Right lung (tissue), 2 donors: ENCODE measurements at regions not wholly inside any gene's neighbourhood (a gene's known extent, or its start where the extent isn't known, plus 50 kb on each side); places are given as distances from the start of the nearest gene placed in this dataset.

Source experiments
- DNase-seq, 2 donors: peaks; one replicate each; pipeline ENCODE4 v3.0.0-alpha.2; 2013

DNA sequence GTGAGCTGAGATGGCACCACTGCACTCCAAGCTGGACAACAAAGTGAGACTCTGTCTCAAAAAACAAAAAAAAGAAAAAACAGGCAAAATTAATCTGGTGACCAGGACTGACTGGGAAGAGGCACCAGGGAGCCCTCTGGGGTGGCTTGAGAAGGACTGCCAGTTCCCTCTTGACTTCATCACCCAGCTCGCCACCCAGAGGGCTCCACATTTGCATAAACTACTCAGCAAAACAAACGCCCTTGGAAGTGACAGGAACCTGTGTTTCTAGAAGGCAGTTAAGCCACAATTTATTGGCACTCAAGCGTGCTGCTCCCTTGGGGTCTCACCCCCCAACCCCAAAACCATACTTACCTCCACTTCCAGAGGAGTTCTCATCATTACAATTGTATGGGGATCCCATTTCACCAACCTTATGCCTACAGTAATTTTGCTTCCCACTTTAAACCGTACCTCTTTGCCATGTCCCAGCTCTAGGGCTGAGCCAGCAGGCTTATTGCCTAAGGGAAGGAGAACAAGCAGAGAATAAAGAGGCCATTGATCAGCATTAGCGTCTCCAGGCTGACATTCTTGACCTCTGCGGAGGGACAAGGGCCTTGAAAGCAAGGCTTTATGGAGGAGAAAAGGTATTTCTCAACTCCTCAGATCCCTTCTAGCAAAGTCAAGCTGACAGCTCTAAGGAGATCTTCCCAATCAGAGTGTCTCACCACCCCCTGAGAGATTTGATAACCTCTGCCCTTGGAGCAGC, 357.4 kb downstream of the SHQ1 start:
- no peak for DNase-seq

DNA sequence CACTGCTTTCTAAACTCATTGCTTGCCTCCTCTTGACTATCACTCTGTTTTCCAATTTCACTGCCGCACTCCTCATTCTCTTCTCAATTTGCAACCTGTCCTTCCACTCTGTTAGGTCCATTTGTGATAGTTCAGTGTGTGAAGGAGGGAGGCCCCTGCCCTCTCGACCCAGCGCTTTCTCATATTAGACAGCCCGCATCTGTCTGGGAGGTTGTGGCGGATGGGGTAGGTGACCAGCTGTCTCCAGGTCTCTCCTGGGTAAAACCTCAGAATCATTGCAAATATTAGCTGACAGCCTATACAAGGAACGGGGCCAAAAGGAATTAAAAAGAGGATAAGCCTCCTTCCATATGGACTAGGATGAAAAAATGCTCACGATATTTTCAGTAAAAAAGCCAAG, 358.3 kb downstream of the SHQ1 start:
- DNase-seq = no peak

DNA sequence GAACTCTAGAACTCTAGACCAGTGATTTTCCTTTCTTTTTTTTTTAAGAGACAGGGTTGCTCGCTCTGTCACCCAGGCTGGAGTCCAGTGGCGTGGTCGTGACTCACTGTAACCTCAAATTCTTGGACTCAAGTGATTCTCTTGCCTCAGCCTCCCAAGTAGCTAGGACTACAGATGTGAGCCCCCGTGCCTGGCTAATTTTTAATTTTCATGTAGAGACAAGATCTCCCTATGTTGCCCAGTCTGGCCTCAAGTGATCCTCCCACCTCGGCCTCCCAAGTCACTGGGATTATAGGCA, 359.6 kb downstream of the SHQ1 start:
- DNase-seq = no peak

DNA sequence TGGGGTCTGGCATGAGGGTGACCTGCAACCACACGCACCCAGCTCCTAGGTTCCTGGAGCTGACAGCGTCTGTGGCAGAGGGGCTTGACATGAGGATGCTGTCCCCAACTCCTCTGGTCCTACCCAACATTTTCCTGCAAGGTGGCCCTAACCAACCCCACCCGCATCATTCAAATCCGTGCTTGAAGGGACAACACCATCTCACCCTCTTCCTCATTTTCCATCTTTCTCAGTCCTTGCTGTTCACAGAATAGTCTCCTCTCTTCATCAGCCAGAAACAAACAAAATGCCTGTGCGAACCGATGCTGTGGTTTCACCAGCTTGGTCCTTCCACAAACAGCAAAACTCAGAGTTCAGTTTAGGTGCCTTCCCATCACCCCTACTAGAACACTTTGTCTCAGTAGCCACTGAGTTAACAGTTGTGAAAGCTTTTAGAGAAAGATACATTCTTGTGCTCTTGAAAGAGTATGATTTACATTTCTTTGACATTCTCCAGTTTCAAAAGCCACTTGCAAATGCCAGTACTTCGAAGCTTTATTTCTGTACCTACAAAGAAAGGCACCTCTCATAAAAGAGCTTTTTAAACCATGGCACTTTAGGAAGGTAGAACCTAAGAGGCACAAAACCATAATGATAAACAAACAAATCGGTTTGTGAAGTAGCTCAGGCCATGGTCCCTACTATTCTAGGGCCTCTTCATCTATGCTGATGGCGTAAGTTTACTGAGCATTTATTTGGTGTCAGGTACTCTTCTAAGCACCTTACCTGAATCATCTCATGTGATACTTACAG, 360.1 kb downstream of the SHQ1 start:
- DNase-seq = no peak

DNA sequence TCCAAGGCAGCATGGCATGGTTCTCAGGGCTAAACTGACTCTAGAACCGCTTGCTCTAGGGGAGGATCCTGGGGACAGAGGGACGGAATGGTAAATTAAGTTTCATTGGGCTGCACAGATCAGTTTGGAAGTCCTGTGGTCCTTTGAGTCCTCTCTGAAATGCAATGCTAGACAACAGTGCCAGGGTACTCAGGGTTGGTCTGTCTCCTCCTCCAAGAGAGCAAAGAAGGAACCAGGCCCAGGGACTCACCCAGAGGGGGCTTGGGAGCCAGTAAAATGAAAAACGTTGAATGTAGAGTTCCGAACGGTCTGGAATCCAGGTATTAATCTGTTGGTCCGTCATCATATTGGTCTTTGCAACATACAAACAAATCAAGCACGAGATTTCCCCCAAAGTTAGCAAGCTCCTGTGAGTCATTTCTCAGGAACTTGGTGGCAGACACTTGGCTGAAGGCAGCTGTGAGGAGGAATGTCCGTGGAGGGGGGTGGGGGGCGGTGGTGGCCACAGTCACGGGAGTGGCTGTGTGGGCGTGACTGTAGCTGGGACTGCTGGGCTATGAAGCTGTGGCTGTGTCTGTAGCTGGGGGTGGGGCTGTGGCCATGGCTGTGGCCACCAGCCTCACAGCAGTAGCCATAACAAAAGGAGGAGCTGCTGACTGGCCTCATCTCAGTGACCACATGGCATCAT, 361.0 kb downstream of the SHQ1 start:
- peak in 1 of 2 donors; percentile 16 for DNase-seq

DNA sequence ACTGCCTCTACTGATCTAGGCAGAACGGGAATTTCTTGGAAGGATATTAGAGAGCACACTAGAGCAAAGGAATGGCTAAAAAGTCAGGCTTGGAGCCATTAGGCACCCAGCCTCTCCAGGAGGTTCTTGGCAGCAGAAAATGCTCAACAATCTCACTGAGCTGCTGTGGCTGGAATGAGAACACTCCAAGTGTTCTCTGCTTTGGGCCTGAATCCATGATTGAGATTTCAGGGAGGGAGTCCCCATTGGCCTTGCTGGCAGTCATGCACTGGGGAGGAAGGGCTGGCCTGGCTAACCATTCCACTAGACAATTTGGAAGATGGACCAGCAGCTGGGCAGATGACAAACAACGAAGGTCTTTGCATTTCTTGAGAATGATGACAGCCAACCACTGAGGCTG, 362.6 kb downstream of the SHQ1 start:
- no peak for DNase-seq

DNA sequence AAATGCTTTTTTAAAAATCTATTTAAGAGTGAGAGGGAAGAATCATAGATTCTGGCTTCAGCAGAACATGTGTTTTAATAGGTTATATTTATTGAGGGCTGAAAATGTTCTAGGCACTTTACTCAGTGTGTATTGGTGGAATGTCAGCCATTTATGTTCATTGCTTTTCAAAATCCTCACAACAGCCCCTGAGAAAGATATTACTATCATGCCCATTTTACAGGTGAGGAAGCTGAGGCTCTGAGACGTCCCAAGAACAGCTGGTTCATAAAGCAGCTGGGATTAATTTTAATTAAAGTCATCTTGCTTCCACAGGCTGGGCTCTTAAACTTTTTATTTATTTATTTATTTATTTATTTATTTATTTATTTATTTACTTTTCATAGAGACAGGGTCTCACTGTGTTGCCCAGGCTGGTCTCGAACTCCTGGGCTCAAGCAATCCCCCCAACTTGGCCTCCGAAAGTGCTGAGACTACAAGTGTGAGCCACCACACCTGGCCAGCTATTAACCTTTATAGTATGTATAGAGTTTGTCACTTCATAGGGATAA, 364.6 kb downstream of the SHQ1 start:
- no peak for DNase-seq

DNA sequence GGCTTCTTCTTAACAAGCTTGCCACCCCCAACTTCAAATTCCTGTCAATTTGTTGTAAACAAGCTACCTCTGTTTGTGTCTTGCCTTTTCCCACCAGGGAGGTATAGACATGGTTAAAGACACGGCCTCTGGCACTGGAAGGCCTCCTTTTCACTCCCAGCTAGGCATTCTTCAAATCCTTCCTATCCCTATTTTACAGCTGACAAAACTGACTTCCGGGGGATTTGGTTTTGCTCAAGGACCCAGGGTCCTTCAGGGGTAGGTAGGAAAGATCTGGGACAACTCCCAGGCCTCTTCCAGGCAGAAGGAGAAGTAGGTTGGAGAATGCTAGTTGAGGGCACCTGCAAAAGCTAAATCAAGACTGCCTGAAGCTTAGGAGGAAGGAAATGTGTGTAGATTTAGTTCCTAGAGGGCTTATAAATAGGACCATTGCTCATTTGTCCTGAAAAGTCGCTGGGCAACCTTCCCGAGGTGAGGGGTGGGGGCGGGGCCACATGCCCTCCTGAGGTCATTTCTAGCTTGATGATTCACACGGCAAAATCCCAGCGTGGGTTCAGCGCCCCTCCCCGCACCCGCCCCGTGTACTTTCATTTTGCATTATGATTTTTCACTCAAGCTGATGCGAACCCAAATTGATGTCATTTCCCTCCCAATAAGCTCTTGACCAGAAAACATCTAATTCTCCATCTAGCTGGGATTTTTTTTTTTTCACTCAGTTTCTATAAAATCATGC, 365.5 kb downstream of the SHQ1 start:
- no peak for DNase-seq

DNA sequence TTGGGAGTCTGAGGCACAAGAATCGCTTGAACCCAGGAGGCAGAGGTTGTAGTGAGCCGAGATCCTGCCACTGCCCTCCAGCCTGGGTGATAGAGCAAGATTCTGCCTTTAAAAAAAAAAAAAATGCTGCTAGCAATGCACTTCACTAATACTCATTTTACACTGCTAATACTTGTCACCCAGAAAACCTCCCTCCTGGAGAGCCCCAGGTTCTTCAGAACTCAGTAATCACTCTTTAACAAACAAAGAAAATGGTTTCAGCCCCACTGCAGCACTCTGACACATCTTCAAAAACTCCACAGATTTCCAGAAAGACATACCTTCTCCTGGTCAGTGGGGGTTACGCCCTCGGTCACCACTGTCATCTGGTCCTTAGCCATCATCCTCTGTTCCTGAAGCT, 366.7 kb downstream of the SHQ1 start:
- DNase-seq = no peak

DNA sequence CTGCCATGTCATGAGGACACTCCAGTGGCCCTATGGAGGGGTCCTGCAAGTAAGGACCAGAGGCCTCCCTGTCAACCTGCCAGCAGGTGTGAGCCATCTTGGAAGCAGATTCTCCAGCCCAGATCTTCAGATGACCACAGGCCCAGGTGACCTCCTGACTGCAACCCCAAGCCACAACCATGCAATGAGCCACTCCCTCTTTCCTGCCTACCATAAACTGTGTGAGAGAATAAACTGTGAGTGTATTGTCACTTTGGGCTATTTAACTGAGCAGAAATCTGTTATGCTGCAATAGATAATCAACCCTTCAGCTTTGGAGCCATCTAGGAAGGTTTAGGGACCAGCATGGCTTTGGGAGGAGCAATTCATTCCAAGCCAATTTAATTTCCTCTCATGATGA, 367.9 kb downstream of the SHQ1 start:
- no peak for DNase-seq

DNA sequence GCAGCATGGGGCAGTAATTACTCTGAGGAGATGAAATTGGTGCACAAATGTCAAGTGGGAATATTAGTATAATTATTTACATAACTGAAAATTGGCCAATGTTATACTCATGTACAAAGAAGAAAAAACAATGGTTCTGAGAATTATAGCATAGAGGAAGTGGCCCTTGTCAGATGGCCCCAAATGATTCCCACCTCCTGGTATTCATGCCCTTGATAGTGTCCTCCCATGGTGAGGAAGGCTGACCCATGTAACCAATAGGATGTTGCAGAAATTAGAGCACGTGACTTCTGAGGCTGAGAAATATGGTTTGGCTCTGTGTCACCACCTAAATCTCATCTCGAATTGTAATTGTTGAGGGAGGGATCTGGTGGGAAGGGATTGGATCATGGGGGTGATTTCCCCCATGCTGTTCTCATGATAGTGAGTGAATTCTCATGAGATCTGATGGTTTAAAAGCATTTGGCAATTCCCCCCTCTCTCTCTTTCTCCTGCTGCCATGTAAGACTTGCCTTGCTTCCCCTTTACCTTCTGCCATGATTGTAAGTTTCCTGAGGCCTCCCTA, 368.5 kb downstream of the SHQ1 start:
- no peak for DNase-seq

DNA sequence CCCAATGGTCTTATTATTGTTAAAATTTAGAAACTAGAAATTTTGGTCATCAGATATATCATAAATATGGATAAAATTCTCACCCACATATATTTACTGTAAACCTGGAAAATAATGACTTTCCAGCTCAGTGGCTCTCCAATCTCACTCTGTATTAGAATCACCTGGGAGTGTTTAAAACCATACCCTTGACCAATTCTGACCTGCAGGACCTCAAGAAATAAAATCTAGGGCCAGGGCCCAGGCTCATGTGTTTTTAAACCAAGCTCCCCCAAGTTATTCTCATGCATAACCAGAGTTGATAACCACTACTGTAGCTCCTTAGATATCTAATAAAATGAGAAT, 372.1 kb downstream of the SHQ1 start:
- DNase-seq = no peak

DNA sequence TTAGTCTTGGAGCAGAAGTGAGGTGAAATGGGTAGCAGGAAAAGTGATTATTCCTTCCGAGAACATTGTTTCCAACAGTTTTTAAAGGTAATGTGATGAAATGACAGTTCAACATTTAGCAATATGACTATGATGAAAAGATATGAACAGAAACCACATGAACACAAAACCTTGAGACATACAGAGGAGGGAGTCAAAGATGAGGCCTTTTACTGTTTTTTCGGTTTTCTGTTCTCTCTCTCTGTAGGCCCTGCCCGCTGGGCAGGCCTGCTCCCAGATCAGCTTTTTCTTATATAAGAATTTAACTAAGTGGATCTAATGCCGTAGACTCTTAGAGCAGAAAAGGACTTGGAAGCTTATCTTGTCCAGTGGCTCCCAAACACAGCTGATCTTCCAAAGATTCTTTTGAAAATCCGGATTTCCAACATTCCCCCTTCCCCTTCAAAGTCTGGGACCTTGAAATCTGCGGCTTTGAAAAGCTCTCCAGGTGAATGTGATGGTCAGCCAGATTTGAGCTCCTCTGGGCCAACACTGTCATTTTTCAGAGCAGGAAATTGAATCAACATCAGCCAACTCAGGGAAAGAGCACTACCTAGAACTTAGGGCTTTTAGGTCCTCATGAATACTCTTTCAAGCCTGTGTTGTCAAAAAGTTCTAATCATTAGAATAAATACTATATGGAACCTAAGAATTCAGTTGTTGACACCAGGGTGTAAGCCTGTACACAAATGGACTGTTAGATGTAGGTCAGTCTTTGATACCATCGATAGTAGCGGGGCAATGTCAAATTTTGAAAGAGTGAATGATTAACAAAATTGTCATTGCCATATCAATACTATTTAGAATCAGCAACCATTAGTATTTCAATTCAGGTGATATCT, 372.7 kb downstream of the SHQ1 start:
- no peak for DNase-seq

DNA sequence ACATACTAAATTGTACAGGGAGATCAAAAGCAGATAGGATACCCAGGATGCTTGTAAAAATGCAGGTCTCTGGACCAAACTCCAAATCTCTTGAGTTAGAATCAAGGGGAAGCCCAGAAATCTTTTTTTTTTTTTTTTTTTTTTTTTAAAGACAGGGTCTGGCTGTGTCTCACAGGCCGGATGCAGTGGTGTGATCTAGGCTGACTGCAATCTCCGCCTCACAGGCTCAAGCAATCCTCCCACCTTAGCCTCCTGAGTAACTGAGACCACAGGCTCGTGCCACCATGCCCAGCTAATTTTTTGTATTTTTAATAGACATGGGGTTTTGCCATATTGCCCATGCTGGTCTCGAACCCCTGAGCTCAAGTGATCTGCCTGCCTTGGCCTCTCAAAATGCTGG, 373.5 kb downstream of the SHQ1 start:
- no peak for DNase-seq

DNA sequence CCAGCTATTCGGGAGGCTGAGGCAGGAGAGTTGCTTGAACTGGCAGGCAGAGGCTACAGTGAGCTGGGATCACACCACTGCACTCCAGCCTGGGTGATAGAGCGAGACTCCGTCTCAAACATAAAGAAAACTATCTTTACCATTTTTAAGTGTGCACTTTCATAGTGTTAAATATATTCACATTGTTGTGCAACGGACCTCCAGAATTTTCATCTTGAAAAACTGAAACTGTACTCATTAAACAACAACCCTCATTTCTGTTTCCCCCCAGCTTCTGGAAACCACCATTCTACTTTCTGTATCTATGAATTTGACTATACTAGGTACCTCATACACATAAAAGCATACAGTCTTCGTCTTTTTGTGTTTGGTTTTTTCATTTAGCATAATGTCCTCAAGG, 375.1 kb downstream of the SHQ1 start:
- DNase-seq = no peak

DNA sequence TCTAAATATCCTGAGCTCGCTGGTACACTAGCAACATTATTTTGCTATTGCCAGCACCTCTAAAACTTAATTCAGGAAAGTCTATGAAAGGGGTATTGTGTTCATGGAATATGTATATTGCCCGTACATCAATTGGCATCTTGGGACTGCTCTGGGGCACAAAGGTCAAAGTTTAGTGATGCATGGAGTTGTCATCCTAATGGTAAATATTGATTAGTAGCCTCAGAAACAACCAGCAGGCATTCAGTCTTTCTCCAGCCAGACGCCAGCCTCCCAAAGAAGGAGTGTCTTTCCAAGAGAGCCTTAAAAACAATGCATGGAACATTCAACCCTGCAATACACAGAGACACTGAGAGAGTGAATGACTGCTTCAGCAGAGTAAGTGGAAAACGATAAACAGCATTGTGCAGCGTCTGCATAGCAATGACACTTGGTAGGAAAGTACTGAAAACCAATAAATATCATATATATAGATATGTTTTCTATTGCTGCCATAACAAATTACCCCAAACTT, 377.3 kb downstream of the SHQ1 start:
- no peak for DNase-seq

DNA sequence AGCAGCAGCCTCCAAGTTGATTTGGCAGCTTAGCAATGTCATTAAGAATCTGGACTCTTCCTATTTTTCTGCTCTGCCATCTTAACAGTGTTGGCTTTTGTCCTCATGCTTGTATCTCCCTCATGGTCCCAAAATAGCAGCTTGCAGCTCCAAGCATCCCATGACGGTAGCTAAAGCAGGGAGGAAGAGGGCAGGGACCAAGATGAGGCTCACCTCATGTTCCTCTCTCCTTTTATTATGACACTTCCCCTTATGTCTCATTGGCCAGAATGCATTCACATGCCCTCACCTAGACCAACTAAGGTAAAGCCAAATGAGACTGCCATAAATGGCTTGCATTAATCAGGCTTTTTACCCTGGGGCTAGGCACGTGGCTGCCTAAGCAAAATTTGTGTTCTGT, 382.4 kb downstream of the SHQ1 start:
- DNase-seq = no peak

DNA sequence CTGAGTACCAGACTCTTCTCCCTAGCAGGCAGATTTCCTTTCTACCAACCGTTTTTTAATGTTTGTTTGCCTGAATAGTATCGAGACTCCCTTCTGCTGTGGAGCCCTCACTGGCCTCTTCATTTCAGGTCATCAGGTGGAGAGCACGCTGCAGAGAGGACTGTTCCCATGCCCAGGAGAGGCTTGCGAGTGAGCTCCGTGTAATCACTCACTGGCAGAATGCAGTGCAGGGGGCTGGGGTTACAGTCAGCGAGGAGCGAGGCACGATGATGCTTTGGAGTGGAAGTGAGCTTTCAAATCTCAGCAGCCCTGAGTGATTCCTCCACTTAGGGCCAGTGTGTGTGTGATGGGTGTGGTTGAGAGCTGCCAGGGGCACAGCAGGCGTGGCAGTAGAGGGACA, 385.2 kb downstream of the SHQ1 start:
- DNase-seq = no peak

DNA sequence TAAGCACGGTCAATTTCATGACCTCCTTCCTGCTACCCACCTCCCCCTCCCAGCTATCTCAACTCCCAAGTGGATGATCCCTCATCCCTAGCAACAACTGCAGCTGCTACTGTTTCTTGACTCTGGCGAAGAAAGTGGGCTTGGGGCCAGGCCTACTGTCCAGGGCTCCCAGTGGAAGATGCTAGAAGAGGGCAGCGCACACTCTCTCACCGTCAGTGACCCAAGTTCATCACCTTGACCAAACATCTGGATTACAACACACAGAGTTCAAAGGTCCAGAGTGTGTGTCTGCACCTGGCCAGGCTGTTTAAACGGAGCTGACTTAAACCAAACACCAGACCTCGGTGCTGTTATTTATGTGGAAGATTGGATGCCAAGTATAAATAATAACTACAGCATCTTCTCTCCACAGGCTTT, 385.6 kb downstream of the SHQ1 start:
- DNase-seq = peak; percentile 45 to 46

DNA sequence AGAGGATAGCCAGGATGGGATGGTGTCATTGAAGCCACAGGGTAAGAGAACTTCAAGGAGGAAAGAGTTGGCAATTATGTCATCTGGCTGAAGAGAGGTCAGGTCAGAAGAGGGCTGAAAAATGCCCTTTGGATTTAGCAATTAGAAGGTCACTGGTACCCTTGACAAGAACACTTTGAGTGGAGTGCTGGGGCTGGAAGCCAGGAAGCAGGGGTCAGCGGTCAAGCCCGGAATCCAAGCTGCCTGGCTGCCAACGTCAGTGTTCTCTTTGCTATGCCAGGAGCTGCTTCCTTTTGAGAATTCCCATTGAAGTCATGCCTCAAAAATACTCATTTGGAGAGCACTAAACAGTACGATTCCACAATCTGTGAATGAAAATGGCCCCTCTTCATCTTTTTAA, 386.5 kb downstream of the SHQ1 start:
- DNase-seq = no peak
